T-helper 1 cell treated with Interleukin-12 subunit alpha and Interleukin-12 subunit beta and Interleukin-4 antibody, amounts not matched to agents 30 ng/mL and 1 ng/mL, for 36 hours (primary cell): ENCODE measurements at regions not wholly inside any gene's neighbourhood (a gene's known extent, or its start where the extent isn't known, plus 50 kb on each side); places are given as distances from the start of the nearest gene placed in this dataset.

ENCODE experiments used
- intact Hi-C: fragments of 100-400 bp; cut with micrococcal nuclease; formaldehyde crosslinking; loops from one replicate; pipeline ENCODE4 v1.15.1; 2024

GRCh38 chr1:30516485-30516858 lies 206.9 kb downstream of the MATN1 start:
- intact Hi-C loops = no loop called here

GRCh38 chr1:30515755-30516484 lies 207.5 kb downstream of the MATN1 start:
- intact Hi-C loops = no loop called here

GRCh38 chr1:30514945-30515344 lies 208.4 kb downstream of the MATN1 start:
- intact Hi-C loops = no loop called here

- intact Hi-C loops = no loop called here
These were observed 209.2 kb downstream of the MATN1 start for GRCh38 chr1:30514137-30514654.

GRCh38 chr1:30513396-30514136 lies 209.8 kb downstream of the MATN1 start:
- intact Hi-C loops = no loop called here

- intact Hi-C loops = no loop called here
These were observed 210.5 kb downstream of the MATN1 start for GRCh38 chr1:30512914-30513265.

GRCh38 chr1:30511991-30512913 lies 211.1 kb downstream of the MATN1 start:
- intact Hi-C loops = no loop called here

GRCh38 chr1:30511563-30511962 lies 211.8 kb downstream of the MATN1 start:
- intact Hi-C loops = no loop called here

GRCh38 chr1:30511106-30511505 lies 212.3 kb downstream of the MATN1 start:
- intact Hi-C loops = no loop called here

- intact Hi-C loops = no loop called here
These were observed 213.7 kb downstream of the MATN1 start for GRCh38 chr1:30509670-30510069.

- intact Hi-C loops = no loop called here
These were observed 214.8 kb downstream of the MATN1 start for GRCh38 chr1:30508611-30509010.

- intact Hi-C loops = no loop called here
These were observed 215.3 kb downstream of the MATN1 start for GRCh38 chr1:30508175-30508448.

- intact Hi-C loops = no loop called here
These were observed 215.8 kb downstream of the MATN1 start for GRCh38 chr1:30507401-30508174.

- intact Hi-C loops = no loop called here
These were observed 216.4 kb downstream of the MATN1 start for GRCh38 chr1:30507016-30507312.

- intact Hi-C loops = no loop called here
These were observed 216.9 kb downstream of the MATN1 start for GRCh38 chr1:30506291-30507015.

- intact Hi-C loops = no loop called here
These were observed 217.5 kb downstream of the MATN1 start for GRCh38 chr1:30505853-30506252.

GRCh38 chr1:30492451-30492850 lies 230.9 kb downstream of the MATN1 start:
- intact Hi-C loops = no loop called here

- intact Hi-C loops = no loop called here
These were observed 231.6 kb downstream of the MATN1 start for GRCh38 chr1:30491831-30492230.

- intact Hi-C loops = no loop called here
These were observed 232.8 kb downstream of the MATN1 start for GRCh38 chr1:30490554-30491053.

- intact Hi-C loops = no loop called here
These were observed 233.5 kb downstream of the MATN1 start for GRCh38 chr1:30489737-30490389.
